ENCODE measurements at regions not wholly inside any gene's neighbourhood (a gene's known extent, or its start where the extent isn't known, plus 50 kb on each side); places are given as distances from the start of the nearest gene placed in this dataset.

DNA sequence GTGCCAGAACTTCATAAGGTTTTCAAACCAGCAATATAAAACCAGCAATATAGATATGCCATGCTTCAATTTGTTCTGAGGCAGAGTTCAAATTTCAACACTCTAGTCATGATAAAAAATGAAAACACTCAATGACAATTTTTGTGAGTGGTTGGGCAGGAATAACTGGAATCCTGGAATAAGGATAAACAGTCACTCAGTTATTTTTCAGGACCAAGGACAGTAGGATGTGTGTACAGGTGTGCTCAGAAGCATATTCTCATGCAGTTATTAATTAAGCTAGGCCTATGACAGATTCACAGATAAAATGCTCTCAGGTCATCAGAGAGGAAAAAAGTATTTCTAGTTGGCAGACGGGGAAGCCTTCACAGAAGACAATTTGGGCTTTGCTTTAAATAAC lies 117.3 kb upstream of the PPP2R2B start:
- TF ChIP-seq, protein P1, sequence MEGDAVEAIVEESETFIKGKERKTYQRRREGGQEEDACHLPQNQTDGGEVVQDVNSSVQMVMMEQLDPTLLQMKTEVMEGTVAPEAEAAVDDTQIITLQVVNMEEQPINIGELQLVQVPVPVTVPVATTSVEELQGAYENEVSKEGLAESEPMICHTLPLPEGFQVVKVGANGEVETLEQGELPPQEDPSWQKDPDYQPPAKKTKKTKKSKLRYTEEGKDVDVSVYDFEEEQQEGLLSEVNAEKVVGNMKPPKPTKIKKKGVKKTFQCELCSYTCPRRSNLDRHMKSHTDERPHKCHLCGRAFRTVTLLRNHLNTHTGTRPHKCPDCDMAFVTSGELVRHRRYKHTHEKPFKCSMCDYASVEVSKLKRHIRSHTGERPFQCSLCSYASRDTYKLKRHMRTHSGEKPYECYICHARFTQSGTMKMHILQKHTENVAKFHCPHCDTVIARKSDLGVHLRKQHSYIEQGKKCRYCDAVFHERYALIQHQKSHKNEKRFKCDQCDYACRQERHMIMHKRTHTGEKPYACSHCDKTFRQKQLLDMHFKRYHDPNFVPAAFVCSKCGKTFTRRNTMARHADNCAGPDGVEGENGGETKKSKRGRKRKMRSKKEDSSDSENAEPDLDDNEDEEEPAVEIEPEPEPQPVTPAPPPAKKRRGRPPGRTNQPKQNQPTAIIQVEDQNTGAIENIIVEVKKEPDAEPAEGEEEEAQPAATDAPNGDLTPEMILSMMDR (IDR thresholded peaks at IDR 0.05; ENCODE audit: unreplicated experiment): no peak
- H3K36me3 Mint-ChIP-seq (ENCODE audit: low read depth, unreplicated experiment): no peaks in the 10 kb centered on the region
- H3K4me3 Mint-ChIP-seq (ENCODE audit: unreplicated experiment): no peak overlapping the region
- no peak overlapping the region for H3K27ac Mint-ChIP-seq (ENCODE audit: unreplicated experiment)
- no peak for DNase-seq (ENCODE audit: low spot score)
- no peaks in the 10 kb centered on the region for H3K4me1 Mint-ChIP-seq (ENCODE audit: unreplicated experiment)
- no peaks in the 10 kb centered on the region for H3K27me3 Mint-ChIP-seq (ENCODE audit: unreplicated experiment)
- no peaks in the 10 kb centered on the region for H3K9me3 Mint-ChIP-seq (ENCODE audit: unreplicated experiment)

DNA sequence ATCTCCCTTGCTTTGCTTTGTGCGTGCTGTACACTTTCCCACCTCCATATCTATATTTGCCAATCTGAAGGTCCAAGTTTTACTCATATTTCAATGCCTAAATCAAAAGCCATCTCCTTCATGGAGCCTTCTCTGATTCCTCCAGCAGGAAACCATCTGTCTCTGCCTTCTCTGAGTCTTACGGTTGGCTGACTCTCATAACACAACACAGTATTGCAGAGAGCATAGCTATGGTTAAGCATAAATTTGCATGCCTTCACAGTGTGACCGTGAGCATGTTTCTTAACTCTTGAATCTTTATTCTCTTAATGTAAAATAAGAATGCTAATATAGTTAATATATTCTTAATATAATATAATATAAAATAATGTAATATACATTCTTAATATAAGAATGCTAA lies 136.8 kb upstream of the PPP2R2B start:
- Mint-ChIP-seq H3K4me1 (ENCODE audit: unreplicated experiment) (no peaks in the 10 kb centered on the region), H3K27me3 (ENCODE audit: unreplicated experiment) (no peaks in the 10 kb centered on the region), H3K4me3 (ENCODE audit: unreplicated experiment) (no peak overlapping the region), H3K36me3 (ENCODE audit: low read depth, unreplicated experiment) (no peaks in the 10 kb centered on the region), H3K27ac (ENCODE audit: unreplicated experiment) (no peak overlapping the region), H3K9me3 (ENCODE audit: unreplicated experiment) (no peaks in the 10 kb centered on the region)
- TF ChIP-seq, protein P1 (IDR thresholded peaks at IDR 0.05; ENCODE audit: unreplicated experiment): no peak
- DNase-seq (ENCODE audit: low spot score): no peak

DNA sequence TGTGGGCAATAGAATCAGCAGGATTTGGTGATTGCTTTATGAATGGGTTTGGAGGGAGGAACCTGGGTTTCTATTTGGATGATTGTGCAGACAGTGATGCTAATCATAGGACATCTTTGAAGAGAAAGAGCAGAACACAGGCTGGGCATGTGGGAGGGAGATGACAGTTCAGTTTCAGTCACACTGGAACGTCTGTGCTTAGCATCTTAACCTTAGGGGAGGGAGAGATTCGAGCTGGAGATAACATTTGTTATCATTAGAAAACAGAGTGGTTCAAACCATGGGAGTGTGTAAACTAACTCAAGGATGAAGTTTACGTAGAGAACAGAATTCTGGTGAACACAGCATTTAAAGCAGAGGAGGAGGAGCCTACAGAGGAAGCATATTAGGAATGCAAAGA lies 138.6 kb upstream of the PPP2R2B start:
- Mint-ChIP-seq H3K27ac (ENCODE audit: unreplicated experiment) (no peak overlapping the region), H3K27me3 (ENCODE audit: unreplicated experiment) (no peaks in the 10 kb centered on the region), H3K9me3 (ENCODE audit: unreplicated experiment) (no peaks in the 10 kb centered on the region), H3K4me1 (ENCODE audit: unreplicated experiment) (no peaks in the 10 kb centered on the region), H3K4me3 (ENCODE audit: unreplicated experiment) (no peak overlapping the region), H3K36me3 (ENCODE audit: low read depth, unreplicated experiment) (no peaks in the 10 kb centered on the region)
- DNase-seq (ENCODE audit: low spot score): no peak
- TF ChIP-seq, protein P1 (IDR thresholded peaks at IDR 0.05; ENCODE audit: unreplicated experiment): no peak

DNA sequence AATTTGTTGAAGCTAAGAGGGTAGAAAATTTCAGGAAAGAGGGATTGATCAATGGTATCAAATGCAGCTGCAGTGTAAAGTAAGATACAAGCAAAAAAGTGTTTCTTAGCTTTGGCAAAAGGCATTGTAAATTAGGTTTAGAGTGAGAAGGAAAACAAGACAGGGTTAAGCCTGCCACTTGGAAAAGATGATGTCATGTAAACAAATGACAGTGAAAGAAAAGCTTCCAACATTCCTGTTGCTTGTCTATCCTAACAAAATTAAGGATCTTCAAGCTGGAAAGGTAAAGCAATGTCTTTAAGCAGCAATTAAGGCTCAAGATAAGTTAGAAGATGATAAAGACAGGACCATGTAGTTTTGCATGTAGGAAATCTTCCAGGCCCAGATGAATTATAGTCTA lies 139.1 kb upstream of the PPP2R2B start:
- no peak overlapping the region for H3K27ac Mint-ChIP-seq (ENCODE audit: unreplicated experiment)
- DNase-seq (ENCODE audit: low spot score): no peak
- H3K4me1 Mint-ChIP-seq (ENCODE audit: unreplicated experiment): no peaks in the 10 kb centered on the region
- TF ChIP-seq, protein P1 (IDR thresholded peaks at IDR 0.05; ENCODE audit: unreplicated experiment): no peak
- H3K27me3 Mint-ChIP-seq (ENCODE audit: unreplicated experiment): no peaks in the 10 kb centered on the region
- H3K36me3 Mint-ChIP-seq (ENCODE audit: low read depth, unreplicated experiment): no peaks in the 10 kb centered on the region
- no peak overlapping the region for H3K4me3 Mint-ChIP-seq (ENCODE audit: unreplicated experiment)
- no peaks in the 10 kb centered on the region for H3K9me3 Mint-ChIP-seq (ENCODE audit: unreplicated experiment)

DNA sequence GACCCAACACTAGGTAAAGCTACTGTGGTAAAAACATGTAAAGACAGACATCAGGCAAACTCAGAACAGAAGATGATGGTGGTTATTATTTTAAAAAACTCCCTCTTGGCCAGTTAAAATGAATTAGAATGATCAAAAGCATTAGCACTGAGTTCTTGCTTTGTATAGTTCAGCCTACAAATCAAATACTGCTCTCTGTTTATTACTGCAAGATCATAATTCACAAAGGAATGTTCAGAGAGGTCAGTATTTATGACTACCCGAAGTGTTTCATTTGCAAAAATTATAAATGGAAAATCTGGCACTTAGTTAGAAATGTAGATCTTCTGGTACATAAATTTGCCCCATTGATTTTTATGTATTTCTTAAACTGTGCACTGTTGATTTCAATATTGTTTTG lies 140.3 kb upstream of the PPP2R2B start:
- H3K36me3 Mint-ChIP-seq (ENCODE audit: low read depth, unreplicated experiment): no peaks in the 10 kb centered on the region
- no peaks in the 10 kb centered on the region for H3K27me3 Mint-ChIP-seq (ENCODE audit: unreplicated experiment)
- no peak overlapping the region for H3K27ac Mint-ChIP-seq (ENCODE audit: unreplicated experiment)
- no peaks in the 10 kb centered on the region for H3K9me3 Mint-ChIP-seq (ENCODE audit: unreplicated experiment)
- TF ChIP-seq, protein P1 (IDR thresholded peaks at IDR 0.05; ENCODE audit: unreplicated experiment): no peak
- no peak overlapping the region for H3K4me3 Mint-ChIP-seq (ENCODE audit: unreplicated experiment)
- no peaks in the 10 kb centered on the region for H3K4me1 Mint-ChIP-seq (ENCODE audit: unreplicated experiment)
- DNase-seq (ENCODE audit: low spot score): no peak

Measured in endothelial cell (in vitro differentiated cells).